HepG2 (cell line): ENCODE measurements at regions not wholly inside any gene's neighbourhood (a gene's known extent, or its start where the extent isn't known, plus 50 kb on each side); places are given as distances from the start of the nearest gene placed in this dataset.

ENCODE experiments used
- ATAC-seq: fragments of 200-7000 bp; cut with Tn5 transposase; 3 replicates; pipeline ENCODE4 v1.9.1; 2020; ENCODE audit warnings: mild to moderate bottlenecking, moderate library complexity
- BruUV-seq: library from RNA; stranded (reverse); fragments of 400-500 nt; replicated peaks from 2 replicates; lab custom pipeline; 2021; lab: Mats Ljungman, UMichigan
- CTCF ChIA-PET: fragments of 300-600 bp; formaldehyde crosslinking; extraction: SDS; loops from one replicate; lab custom pipeline; 2021; ENCODE audit warnings: low total read pairs, inconsistent platforms, low intra/inter-chr PET ratio; lab: Yijun Ruan, JAX
- POLR2A ChIA-PET: fragments of 350-600 bp; sonication (Branson Sonifier 250); formaldehyde crosslinking; loops from one replicate; lab custom pipeline; 2020; ENCODE audit warnings: antibody characterized with exemption, inconsistent platforms; lab: Yijun Ruan, JAX
- DNase-seq: peaks from one replicate; pipeline ENCODE4 v3.0.0-alpha.2; 2015; ENCODE audit warnings: low spot score
- FAIRE-seq: peaks from 3 replicates; lab custom pipeline; 2011; peaks lifted over from hg19 to GRCh38; lab: Jason Lieb, UNC
- H2AFZ ChIP-seq: one replicate; pipeline ENCODE4 v1.6.1; 2011; ENCODE audit warnings: low read length, inconsistent platforms
- H3K27ac ChIP-seq: fragments of 300-600 bp; 3 replicates; pipeline ENCODE4 v1.8.0; 2011; ENCODE audit warnings: mixed run types, mild to moderate bottlenecking, mixed read lengths, low read length, inconsistent platforms; ENCODE audit not compliant: insufficient read depth; ENCODE audit errors: extremely low read length
- H3K27me3 ChIP-seq, 2 experiments: fragments of 200-600 bp in 1 of 2; 2 replicates in 1 of 2; 3 replicates in 1 of 2; pipeline versions ENCODE4 v1.6.0 to v1.8.0; 2011; ENCODE audit warnings: low read length in 2 of 2, mild to moderate bottlenecking in 2 of 2, moderate library complexity in 2 of 2, inconsistent platforms in 1 of 2; ENCODE audit not compliant: insufficient read depth in 2 of 2, control insufficient read depth in 1 of 2
- H3K36me3 ChIP-seq, 2 experiments: fragments of 200-600 bp in 1 of 2; replicated peaks in 1 of 2; 2 replicates in 1 of 2; 3 replicates in 1 of 2; pipeline versions ENCODE4 v1.5.1 to v1.8.0; 2011; ENCODE audit warnings: low read length in 2 of 2, inconsistent platforms in 1 of 2; ENCODE audit not compliant: insufficient read depth in 2 of 2, control insufficient read depth in 1 of 2
- H3K4me1 ChIP-seq: 2 replicates; pipeline ENCODE4 v1.5.1; 2012; ENCODE audit warnings: low read length, inconsistent platforms; ENCODE audit not compliant: insufficient read depth
- H3K4me2 ChIP-seq: 2 replicates; pipeline ENCODE4 v1.6.0; 2011; ENCODE audit warnings: low read depth, low read length, inconsistent platforms
- H3K4me3 ChIP-seq, 3 experiments: fragments of 200-600 bp in 1 of 3; sonication (generic), shearing (Covaris generic) in 1 of 3; replicated peaks in 1 of 3; 2 replicates each; pipeline ENCODE4 v1.5.1; 2011 to 2016; ENCODE audit warnings: low read length in 3 of 3, inconsistent platforms in 2 of 3, low read depth in 2 of 3, mild to moderate bottlenecking in 2 of 3, control low read depth in 1 of 3, mixed read lengths in 1 of 3; ENCODE audit not compliant: insufficient read depth in 1 of 3
- H3K79me2 ChIP-seq: one replicate; pipeline ENCODE4 v1.6.1; 2011; ENCODE audit warnings: low read length, inconsistent platforms; ENCODE audit not compliant: insufficient read depth
- H3K9ac ChIP-seq: 2 replicates; pipeline ENCODE4 v1.6.0; 2011; ENCODE audit warnings: mild to moderate bottlenecking, low read depth, low read length, inconsistent platforms; ENCODE audit not compliant: insufficient read depth
- H3K9me3 ChIP-seq: 2 replicates; pipeline ENCODE4 v1.5.1; 2012; ENCODE audit warnings: mild to moderate bottlenecking, low read length
- H4K20me1 ChIP-seq: 2 replicates; pipeline ENCODE4 v1.6.0; 2011; ENCODE audit warnings: inconsistent platforms, mild to moderate bottlenecking, low read length, moderate library complexity; ENCODE audit not compliant: insufficient read depth
- ATF5 ChIP-seq: sonication (generic); formaldehyde crosslinking; IDR thresholded peaks from 2 replicates; pipeline ENCODE4 v1.4.0; 2020; ENCODE audit warnings: mild to moderate bottlenecking, low read depth, missing genetic modification reagents
- HDAC2 ChIP-seq: sonication (generic); formaldehyde crosslinking; IDR thresholded peaks from 2 replicates; pipeline ENCODE4 v1.4.0; 2020; ENCODE audit warnings: missing genetic modification reagents
- IRF2 ChIP-seq: IDR thresholded peaks from 2 replicates; pipeline ENCODE4 v1.6.1; 2018; ENCODE audit warnings: missing genetic modification reagents, missing compliant biosample characterization
- KLF6 ChIP-seq: IDR thresholded peaks from 2 replicates; pipeline ENCODE4 v1.8.0; 2016; ENCODE audit warnings: missing biosample characterization, missing genetic modification reagents
- POLR2G ChIP-seq: fragments of 200-400 bp; formaldehyde crosslinking; IDR thresholded peaks from 2 replicates; pipeline ENCODE4 v1.6.1; 2018; ENCODE audit warnings: mild to moderate bottlenecking, low read depth, low read length, moderate library complexity
- SETDB1 ChIP-seq: sonication (generic); formaldehyde crosslinking; IDR thresholded peaks from 2 replicates; pipeline ENCODE4 v1.5.1; 2020; ENCODE audit warnings: missing genetic modification reagents, mild to moderate bottlenecking, borderline replicate concordance
- SSRP1 ChIP-seq: IDR thresholded peaks from 2 replicates; pipeline ENCODE4 v1.6.1; 2016; ENCODE audit warnings: control low read depth
- TRIM24 ChIP-seq: sonication (generic); formaldehyde crosslinking; IDR thresholded peaks from 2 replicates; pipeline ENCODE4 v1.8.0; 2022; ENCODE audit warnings: mild to moderate bottlenecking, missing genetic modification reagents
- XRCC5 ChIP-seq: fragments of 200-400 bp; formaldehyde crosslinking; optimal IDR thresholded peaks from 2 replicates; pipeline ENCODE3; 2017; ENCODE audit warnings: mild to moderate bottlenecking, low read length
- ZNF136 ChIP-seq: sonication (generic); formaldehyde crosslinking; IDR thresholded peaks from 2 replicates; pipeline ENCODE4 v1.8.1; 2022; ENCODE audit warnings: low read depth, mild to moderate bottlenecking, moderate library complexity, missing genetic modification reagents
- ZNF253 ChIP-seq: sonication (generic); formaldehyde crosslinking; IDR thresholded peaks from 2 replicates; pipeline ENCODE4 v1.8.0; 2022; ENCODE audit warnings: mild to moderate bottlenecking, missing genetic modification reagents, borderline replicate concordance
- ZNF354B ChIP-seq: sonication (generic); formaldehyde crosslinking; IDR thresholded peaks from 2 replicates; pipeline ENCODE4 v1.8.0; 2022; ENCODE audit warnings: mild to moderate bottlenecking, missing genetic modification reagents
- ZNF484 ChIP-seq: sonication (generic); formaldehyde crosslinking; IDR thresholded peaks from 2 replicates; pipeline ENCODE4 v1.5.1; 2020; ENCODE audit warnings: mild to moderate bottlenecking, low read depth, missing genetic modification reagents, borderline replicate concordance
- ZNF510 ChIP-seq: sonication (generic); formaldehyde crosslinking; IDR thresholded peaks from 2 replicates; pipeline ENCODE4 v1.4.0; 2020; ENCODE audit warnings: low read depth, mild to moderate bottlenecking, missing genetic modification reagents
- ZNF552 ChIP-seq: sonication (generic); formaldehyde crosslinking; IDR thresholded peaks from 2 replicates; pipeline ENCODE4 v1.9.0; 2022; ENCODE audit warnings: missing genetic modification reagents, mild to moderate bottlenecking, borderline replicate concordance
- ZNF720 ChIP-seq: sonication (generic); formaldehyde crosslinking; IDR thresholded peaks from 2 replicates; pipeline ENCODE4 v1.4.0; 2020; ENCODE audit warnings: missing genetic modification reagents
- ZNF839 ChIP-seq: sonication (generic); formaldehyde crosslinking; IDR thresholded peaks from 2 replicates; pipeline ENCODE4 v1.4.0; 2020; ENCODE audit warnings: missing genetic modification reagents, mild to moderate bottlenecking, borderline replicate concordance
- ZNF879 ChIP-seq: sonication (generic); formaldehyde crosslinking; IDR thresholded peaks from 2 replicates; pipeline ENCODE4 v1.8.1; 2023; ENCODE audit warnings: missing genetic modification reagents
- WGBS: methylation state at CpG from one replicate; pipeline ENCODE4 v1.1.6; 2017; ENCODE audit warnings: low lambda C conversion rate; 5-methylcytosine and 5-hydroxymethylcytosine counted together
- in situ Hi-C: cut with HindIII; loops from 2 replicates; pipeline ENCODE4 v1.10.0; 2017; ENCODE audit warnings: low pct_unique_long_range_greater_than_20kb; ENCODE audit not compliant: extremely low pct_ligation_motif_present
- intact Hi-C: fragments of 100-400 bp; cut with micrococcal nuclease; formaldehyde crosslinking; loops from one replicate; pipeline ENCODE4 v1.10.0; 2022; ENCODE audit not compliant: unreplicated experiment

DNA sequence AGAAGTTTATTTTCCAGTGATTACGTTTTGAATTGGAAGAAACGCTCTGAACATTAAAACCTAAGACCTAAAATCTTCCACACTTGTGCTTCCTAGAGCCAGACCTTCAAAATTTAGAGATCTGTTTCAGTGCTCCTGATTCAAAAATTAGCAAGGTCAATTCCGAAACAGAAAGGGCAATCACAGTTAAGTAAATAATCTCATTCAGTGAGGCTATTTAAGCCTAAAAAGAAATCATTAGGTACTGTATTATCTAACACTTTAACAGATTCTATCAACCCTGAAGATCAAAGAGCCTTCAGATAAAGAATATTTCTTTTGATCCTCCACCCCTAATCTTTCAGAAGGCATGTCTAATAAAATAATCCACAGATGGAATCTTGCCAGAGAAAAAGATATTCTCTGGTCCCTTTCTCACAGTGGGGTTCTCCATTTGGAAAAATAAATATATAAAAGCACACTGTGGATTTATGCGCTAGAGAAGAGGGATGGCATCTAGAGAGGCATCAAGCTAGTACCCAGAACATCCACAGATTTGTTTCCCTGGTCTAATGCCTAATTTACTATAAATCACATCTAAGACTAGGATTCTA lies 54.4 kb downstream of the ZZZ3 start:
- no peak overlapping the region for H3K4me2 ChIP-seq
- intact Hi-C loops (no loop called here), in situ Hi-C loops (no loop called here)
- no peak overlapping the region for H3K9ac ChIP-seq
- H3K4me3 ChIP-seq, result no peak overlapping the region
- H2AFZ ChIP-seq, result no peak overlapping the region
- peaks cover 19% of the 10 kb centered on the region for H3K4me1 ChIP-seq
- FAIRE-seq, result no peak
- no peaks in the 10 kb centered on the region for H3K27me3 ChIP-seq
- H3K9me3 ChIP-seq, result no peaks in the 10 kb centered on the region
- 96% methylated on average over 4 of the region's 4 CpGs for WGBS
- ChIA-PET POLR2A (no interaction called here), CTCF (no interaction called here)
- H3K79me2 ChIP-seq, result no peaks in the 10 kb centered on the region
- no peaks in the 10 kb centered on the region; the same call in 1 of the 2 replicates for H4K20me1 ChIP-seq
- no TSS peak for BruUV-seq
- H3K36me3 ChIP-seq, result peaks cover 6 to 39% of the 10 kb centered on the region in 2 experiments
- TF ChIP-seq POLR2G (no peak), ZNF510 (CRISPR knock-in tag) (no peak)
- TF ChIP-seq, all 625 proteins: peak for 0
- no peak overlapping the region for H3K27ac ChIP-seq
- DNase-seq (no peak), ATAC-seq (no peak)

GRCh38 chr1:77625250-77625649 lies 57.2 kb downstream of the ZZZ3 start:
- no peaks in the 10 kb centered on the region for H3K9me3 ChIP-seq
- intact Hi-C loops (no loop called here), in situ Hi-C loops (no loop called here)
- no peaks in the 10 kb centered on the region; the same call in 1 of the 2 replicates for H4K20me1 ChIP-seq
- no peaks in the 10 kb centered on the region for H3K79me2 ChIP-seq
- H3K4me1 ChIP-seq, result peaks cover 22% of the 10 kb centered on the region
- H3K4me3 ChIP-seq, result no peak overlapping the region
- WGBS, result 97% methylated on average over 1 of the region's 1 CpG
- H3K4me2 ChIP-seq, result no peak overlapping the region
- ChIA-PET POLR2A (no interaction called here), CTCF (no interaction called here)
- no peak for FAIRE-seq
- TF ChIP-seq ATF5 (CRISPR knock-in tag), result no peak
- no peak for TF ChIP-seq ZNF253 (CRISPR knock-in tag)
- TF ChIP-seq TRIM24, result no peak
- TF ChIP-seq ZNF354B (CRISPR knock-in tag), result no peak
- no peak for TF ChIP-seq ZNF136 (CRISPR knock-in tag)
- TF ChIP-seq SETDB1 (CRISPR knock-in tag), result no peak
- no peak for TF ChIP-seq ZNF879 (CRISPR knock-in tag)
- no peak for TF ChIP-seq HDAC2 (CRISPR knock-in tag)
- no peak for TF ChIP-seq XRCC5
- no peak for TF ChIP-seq SSRP1 (CRISPR knock-in tag)
- no peak for TF ChIP-seq ZNF720 (CRISPR knock-in tag)
- TF ChIP-seq ZNF839 (CRISPR knock-in tag), result no peak
- no peak for TF ChIP-seq KLF6 (CRISPR knock-in tag)
- TF ChIP-seq ZNF552, result no peak
- TF ChIP-seq IRF2 (CRISPR knock-in tag), result no peak
- no peak for TF ChIP-seq ZNF484 (CRISPR knock-in tag)
- DNase-seq, result no peak
- peaks cover 1 to 16% of the 10 kb centered on the region in 2 experiments; a peak in 3 of 5 replicates for H3K36me3 ChIP-seq
- H3K9ac ChIP-seq, result no peak overlapping the region
- H2AFZ ChIP-seq, result no peak overlapping the region
- BruUV-seq, result no TSS peak
- no peak overlapping the region for H3K27ac ChIP-seq
- no peak for ATAC-seq
- H3K27me3 ChIP-seq, result no peaks in the 10 kb centered on the region
